Activated naive CD4-positive, alpha-beta T cell treated with anti-CD3 and anti-CD28 coated beads for 36 hours (primary cell): ENCODE measurements at regions not wholly inside any gene's neighbourhood (a gene's known extent, or its start where the extent isn't known, plus 50 kb on each side); places are given as distances from the start of the nearest gene placed in this dataset.
"Not testable (repeated sequence)": the region's sequence is repeated elsewhere in the genome, so short reads cannot be mapped to it uniquely, and the experiment has no call there.

Source experiments
- CTCF ChIA-PET: fragments of 350-600 bp; sonication (Branson Sonifier 250); formaldehyde crosslinking; loops from one replicate; lab custom pipeline; 2021; ENCODE audit warnings: antibody characterized with exemption; lab: Charles Lee
- DNase-seq: peaks from one replicate; pipeline ENCODE4 v3.0.0-alpha.2; 2020
- H3K27ac Mint-ChIP-seq: one replicate; pipeline ENCODE4 v1.8.0; 2021; ENCODE audit warnings: mild to moderate bottlenecking, mixed read lengths
- H3K27me3 Mint-ChIP-seq: one replicate; pipeline ENCODE4 v1.8.0; 2021; ENCODE audit warnings: low read depth, mixed read lengths
- H3K36me3 Mint-ChIP-seq: one replicate; pipeline ENCODE4 v1.8.0; 2021; ENCODE audit warnings: low read depth, mixed read lengths
- H3K4me1 Mint-ChIP-seq: one replicate; pipeline ENCODE4 v1.8.0; 2021; ENCODE audit warnings: low read depth, mixed read lengths
- H3K4me3 Mint-ChIP-seq: one replicate; pipeline ENCODE4 v1.8.0; 2021; ENCODE audit warnings: mild to moderate bottlenecking, moderate library complexity, mixed read lengths
- H3K9me3 Mint-ChIP-seq: one replicate; pipeline ENCODE4 v1.8.0; 2021; ENCODE audit warnings: mixed read lengths
- intact Hi-C: fragments of 100-400 bp; cut with micrococcal nuclease; formaldehyde crosslinking; loops from one replicate; pipeline ENCODE4 v1.15.1; 2023

GRCh38 chr20:6665161-6665560 lies 102.3 kb upstream of the BMP2 start:
- Mint-ChIP-seq H3K9me3 (peaks cover 2% of the 10 kb centered on the region), H3K27me3 (no peaks in the 10 kb centered on the region), H3K27ac (no peak overlapping the region), H3K4me1 (no peaks in the 10 kb centered on the region), H3K36me3 (no peaks in the 10 kb centered on the region), H3K4me3 (no peak overlapping the region)
- CTCF ChIA-PET, result no interaction called here
- intact Hi-C loops, result no loop called here
- DNase-seq, result no peak

- CTCF ChIA-PET, result no interaction called here
- DNase-seq, result no peak
- peaks cover 2% of the 10 kb centered on the region for H3K9me3 Mint-ChIP-seq
- no peak overlapping the region for H3K4me3 Mint-ChIP-seq
- no peaks in the 10 kb centered on the region for H3K27me3 Mint-ChIP-seq
- no peak overlapping the region for H3K27ac Mint-ChIP-seq
- no peaks in the 10 kb centered on the region for H3K4me1 Mint-ChIP-seq
- H3K36me3 Mint-ChIP-seq, result no peaks in the 10 kb centered on the region
- intact Hi-C loops, result no loop called here
Measured at GRCh38 chr20:6664574-6664973, 102.9 kb upstream of the BMP2 start.

- peaks cover 2% of the 10 kb centered on the region for H3K9me3 Mint-ChIP-seq
- DNase-seq, result no peak
- no peak overlapping the region for H3K4me3 Mint-ChIP-seq
- no peaks in the 10 kb centered on the region for H3K36me3 Mint-ChIP-seq
- H3K4me1 Mint-ChIP-seq, result no peaks in the 10 kb centered on the region
- intact Hi-C loops, result no loop called here
- CTCF ChIA-PET, result no interaction called here
- H3K27me3 Mint-ChIP-seq, result no peaks in the 10 kb centered on the region
- H3K27ac Mint-ChIP-seq, result no peak overlapping the region
Measured at GRCh38 chr20:6663751-6664388, 103.6 kb upstream of the BMP2 start.

- H3K4me1 Mint-ChIP-seq, result no peaks in the 10 kb centered on the region
- DNase-seq, result no peak
- H3K9me3 Mint-ChIP-seq, result peaks cover 2% of the 10 kb centered on the region
- H3K4me3 Mint-ChIP-seq, result no peak overlapping the region
- intact Hi-C loops, result no loop called here
- no peak overlapping the region for H3K27ac Mint-ChIP-seq
- CTCF ChIA-PET, result no interaction called here
- H3K36me3 Mint-ChIP-seq, result no peaks in the 10 kb centered on the region
- H3K27me3 Mint-ChIP-seq, result no peaks in the 10 kb centered on the region
Measured at GRCh38 chr20:6663104-6663503, 104.4 kb upstream of the BMP2 start.

GRCh38 chr20:6662309-6662708 lies 105.2 kb upstream of the BMP2 start:
- H3K27ac Mint-ChIP-seq, result no peak overlapping the region

GRCh38 chr20:6660441-6660840 lies 107.0 kb upstream of the BMP2 start:
- H3K27ac Mint-ChIP-seq, result no peak overlapping the region
- H3K4me1 Mint-ChIP-seq, result no peaks in the 10 kb centered on the region
- CTCF ChIA-PET, result no interaction called here
- H3K9me3 Mint-ChIP-seq, result peaks cover 2% of the 10 kb centered on the region
- H3K36me3 Mint-ChIP-seq, result no peaks in the 10 kb centered on the region
- intact Hi-C loops, result no loop called here
- no peak for DNase-seq
- no peak overlapping the region for H3K4me3 Mint-ChIP-seq
- no peaks in the 10 kb centered on the region for H3K27me3 Mint-ChIP-seq

More at GRCh38 chr20:6662309-6662708, 105.2 kb upstream of the BMP2 start:
- Mint-ChIP-seq H3K4me1 (no peaks in the 10 kb centered on the region), H3K4me3 (no peak overlapping the region), H3K9me3 (peaks cover 2% of the 10 kb centered on the region), H3K36me3 (no peaks in the 10 kb centered on the region), H3K27me3 (no peaks in the 10 kb centered on the region)
- no peak for DNase-seq
- intact Hi-C loops, result no loop called here
- CTCF ChIA-PET, result no interaction called here

GRCh38 chr20:6658909-6659308 lies 108.6 kb upstream of the BMP2 start:
- H3K27ac Mint-ChIP-seq, DNase-seq, H3K9me3 Mint-ChIP-seq, intact Hi-C loops, H3K27me3 Mint-ChIP-seq, H3K4me1 Mint-ChIP-seq, H3K36me3 Mint-ChIP-seq, H3K4me3 Mint-ChIP-seq, CTCF ChIA-PET: not testable (repeated sequence)

- CTCF ChIA-PET, result no interaction called here
- Mint-ChIP-seq H3K4me3 (no peak overlapping the region), H3K9me3 (no peaks in the 10 kb centered on the region), H3K36me3 (no peaks in the 10 kb centered on the region), H3K27ac (no peak overlapping the region), H3K4me1 (no peaks in the 10 kb centered on the region), H3K27me3 (no peaks in the 10 kb centered on the region)
- intact Hi-C loops, result no loop called here
- no peak for DNase-seq
Measured at GRCh38 chr20:6657904-6658303, 109.6 kb upstream of the BMP2 start.

GRCh38 chr20:6657111-6657510 lies 110.4 kb upstream of the BMP2 start:
- Mint-ChIP-seq H3K4me3 (no peak overlapping the region), H3K4me1 (no peaks in the 10 kb centered on the region), H3K27ac (no peak overlapping the region), H3K9me3 (no peaks in the 10 kb centered on the region), H3K36me3 (no peaks in the 10 kb centered on the region), H3K27me3 (no peaks in the 10 kb centered on the region)
- intact Hi-C loops, result no loop called here
- no peak for DNase-seq
- CTCF ChIA-PET, result no interaction called here

- no peaks in the 10 kb centered on the region for H3K9me3 Mint-ChIP-seq
- intact Hi-C loops, result no loop called here
- DNase-seq, result no peak
- H3K36me3 Mint-ChIP-seq, result no peaks in the 10 kb centered on the region
- no peak overlapping the region for H3K4me3 Mint-ChIP-seq
- no peaks in the 10 kb centered on the region for H3K4me1 Mint-ChIP-seq
- no peak overlapping the region for H3K27ac Mint-ChIP-seq
- H3K27me3 Mint-ChIP-seq, result no peaks in the 10 kb centered on the region
- CTCF ChIA-PET, result no interaction called here
Measured at GRCh38 chr20:6654513-6655252, 112.8 kb upstream of the BMP2 start.

- no peaks in the 10 kb centered on the region for H3K4me1 Mint-ChIP-seq
- no peak overlapping the region for H3K4me3 Mint-ChIP-seq
- CTCF ChIA-PET, result interaction anchor here (0.7 kb wide), 1 partner anchor 328 kb away, joined by 3 read pairs; no protein-coding TSS in a partner anchor
- no peaks in the 10 kb centered on the region for H3K27me3 Mint-ChIP-seq
- no peaks in the 10 kb centered on the region for H3K9me3 Mint-ChIP-seq
- no peaks in the 10 kb centered on the region for H3K36me3 Mint-ChIP-seq
- intact Hi-C loops, result no loop called here
- no peak overlapping the region for H3K27ac Mint-ChIP-seq
- DNase-seq, result no peak
Measured at GRCh38 chr20:6651561-6651960, 115.9 kb upstream of the BMP2 start.

- CTCF ChIA-PET, result interaction anchor here (0.7 kb wide), 1 partner anchor 328 kb away, joined by 3 read pairs; no protein-coding TSS in a partner anchor
- no peaks in the 10 kb centered on the region for H3K36me3 Mint-ChIP-seq
- no peaks in the 10 kb centered on the region for H3K27me3 Mint-ChIP-seq
- no peak overlapping the region for H3K27ac Mint-ChIP-seq
- H3K4me3 Mint-ChIP-seq, result no peak overlapping the region
- no peaks in the 10 kb centered on the region for H3K9me3 Mint-ChIP-seq
- intact Hi-C loops, result no loop called here
- H3K4me1 Mint-ChIP-seq, result no peaks in the 10 kb centered on the region
- DNase-seq, result no peak
Measured at GRCh38 chr20:6651016-6651415, 116.5 kb upstream of the BMP2 start.

GRCh38 chr20:6646021-6646636 lies 121.4 kb upstream of the BMP2 start:
- no peak overlapping the region for H3K4me3 Mint-ChIP-seq
- no peaks in the 10 kb centered on the region for H3K27me3 Mint-ChIP-seq

More at GRCh38 chr20:6646021-6646636, 121.4 kb upstream of the BMP2 start:
- no peak for DNase-seq
- Mint-ChIP-seq H3K4me1 (no peaks in the 10 kb centered on the region), H3K9me3 (no peaks in the 10 kb centered on the region), H3K27ac (no peak overlapping the region), H3K36me3 (no peaks in the 10 kb centered on the region)
- CTCF ChIA-PET, result no interaction called here
- intact Hi-C loops, result no loop called here
